GM12864 (cell line): ENCODE measurements at regions not wholly inside any gene's neighbourhood (a gene's known extent, or its start where the extent isn't known, plus 50 kb on each side); places are given as distances from the start of the nearest gene placed in this dataset.

Experiments
- DNase-seq: peaks from one replicate; pipeline ENCODE4 v3.0.0-alpha.2; 2011; ENCODE audit warnings: low read depth
- H3K4me3 ChIP-seq: 2 replicates; pipeline ENCODE4 v1.5.1; 2011; ENCODE audit warnings: mild to moderate bottlenecking, low read depth, low read length, control low read depth
- TF ChIP-seq, protein P1 (sequence below): IDR thresholded peaks from 2 replicates; pipeline ENCODE4 v1.5.1; 2011; ENCODE audit warnings: low read depth, mild to moderate bottlenecking, moderate library complexity, low read length, control low read depth, inconsistent platforms; ENCODE audit errors: missing control alignments

DNA sequence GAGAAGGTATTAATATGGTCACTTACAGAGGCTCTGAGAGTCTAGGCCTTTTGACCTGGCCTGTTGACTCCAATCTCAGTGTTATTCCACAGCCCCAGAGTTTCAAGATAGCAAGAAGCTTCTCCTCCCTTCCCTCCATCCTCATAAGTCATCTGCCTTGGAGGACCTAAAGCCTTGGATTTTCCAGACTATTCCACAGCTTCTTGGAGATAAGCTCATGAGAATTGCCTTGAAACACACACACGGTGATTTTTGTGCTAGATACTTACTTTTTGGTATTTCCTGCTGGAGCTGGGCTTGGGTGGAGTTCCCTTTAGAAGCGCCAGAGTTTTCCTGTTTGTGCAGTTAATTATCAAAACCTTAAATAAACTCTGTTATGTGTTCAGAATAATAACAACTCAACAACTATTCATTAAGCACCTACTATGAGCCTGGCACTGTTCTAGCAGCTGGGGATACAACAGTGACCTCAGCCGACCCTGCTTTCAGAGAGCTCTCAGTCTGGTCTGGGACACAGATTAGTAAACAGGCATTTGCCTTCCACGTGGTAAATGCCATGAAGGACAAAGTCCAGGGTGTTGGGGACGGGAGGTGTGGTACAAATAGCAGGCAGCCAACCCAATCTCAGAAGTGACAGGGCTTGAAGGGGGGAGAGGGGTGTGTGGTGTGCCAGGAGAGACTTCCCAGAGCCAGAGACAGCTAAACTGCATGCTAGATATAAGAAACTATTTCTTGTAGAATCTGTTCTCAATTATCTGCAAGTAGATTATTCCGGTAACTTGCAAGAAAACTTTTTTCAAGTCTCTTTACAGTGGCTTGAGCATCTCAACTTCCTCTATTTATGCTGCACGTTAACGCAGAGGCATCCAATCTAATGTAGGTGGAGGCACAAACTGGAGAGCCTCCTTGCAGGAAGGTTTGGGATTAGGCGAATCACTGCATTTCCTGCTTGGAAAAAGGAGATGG is 55.9 kb upstream of the KLF9 start:
- H3K4me3 ChIP-seq: no peak overlapping the region
- TF ChIP-seq, protein P1, sequence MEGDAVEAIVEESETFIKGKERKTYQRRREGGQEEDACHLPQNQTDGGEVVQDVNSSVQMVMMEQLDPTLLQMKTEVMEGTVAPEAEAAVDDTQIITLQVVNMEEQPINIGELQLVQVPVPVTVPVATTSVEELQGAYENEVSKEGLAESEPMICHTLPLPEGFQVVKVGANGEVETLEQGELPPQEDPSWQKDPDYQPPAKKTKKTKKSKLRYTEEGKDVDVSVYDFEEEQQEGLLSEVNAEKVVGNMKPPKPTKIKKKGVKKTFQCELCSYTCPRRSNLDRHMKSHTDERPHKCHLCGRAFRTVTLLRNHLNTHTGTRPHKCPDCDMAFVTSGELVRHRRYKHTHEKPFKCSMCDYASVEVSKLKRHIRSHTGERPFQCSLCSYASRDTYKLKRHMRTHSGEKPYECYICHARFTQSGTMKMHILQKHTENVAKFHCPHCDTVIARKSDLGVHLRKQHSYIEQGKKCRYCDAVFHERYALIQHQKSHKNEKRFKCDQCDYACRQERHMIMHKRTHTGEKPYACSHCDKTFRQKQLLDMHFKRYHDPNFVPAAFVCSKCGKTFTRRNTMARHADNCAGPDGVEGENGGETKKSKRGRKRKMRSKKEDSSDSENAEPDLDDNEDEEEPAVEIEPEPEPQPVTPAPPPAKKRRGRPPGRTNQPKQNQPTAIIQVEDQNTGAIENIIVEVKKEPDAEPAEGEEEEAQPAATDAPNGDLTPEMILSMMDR: no peak
- DNase-seq: no peak

DNA sequence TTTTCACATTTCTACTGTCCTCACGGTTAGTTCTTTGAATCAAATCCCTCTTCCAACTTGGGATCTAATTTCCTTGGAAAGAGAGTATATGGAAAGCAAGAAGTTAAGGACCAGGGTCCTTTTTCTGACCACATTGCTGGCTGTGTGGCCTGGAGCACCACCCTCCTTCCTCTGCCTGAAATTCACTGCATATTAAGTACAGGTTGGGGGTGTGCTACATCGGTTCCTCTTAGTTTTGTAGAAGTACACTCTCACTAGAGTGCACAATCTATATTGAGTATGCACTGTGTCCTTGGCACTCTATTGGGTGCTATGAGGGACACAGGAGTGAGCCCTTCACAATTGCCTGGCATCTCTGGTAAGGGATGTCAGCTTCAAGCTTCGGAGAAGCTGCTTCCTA is 53.8 kb upstream of the KLF9 start:
- H3K4me3 ChIP-seq: no peak overlapping the region
- TF ChIP-seq, protein P1: no peak
- DNase-seq: no peak

DNA sequence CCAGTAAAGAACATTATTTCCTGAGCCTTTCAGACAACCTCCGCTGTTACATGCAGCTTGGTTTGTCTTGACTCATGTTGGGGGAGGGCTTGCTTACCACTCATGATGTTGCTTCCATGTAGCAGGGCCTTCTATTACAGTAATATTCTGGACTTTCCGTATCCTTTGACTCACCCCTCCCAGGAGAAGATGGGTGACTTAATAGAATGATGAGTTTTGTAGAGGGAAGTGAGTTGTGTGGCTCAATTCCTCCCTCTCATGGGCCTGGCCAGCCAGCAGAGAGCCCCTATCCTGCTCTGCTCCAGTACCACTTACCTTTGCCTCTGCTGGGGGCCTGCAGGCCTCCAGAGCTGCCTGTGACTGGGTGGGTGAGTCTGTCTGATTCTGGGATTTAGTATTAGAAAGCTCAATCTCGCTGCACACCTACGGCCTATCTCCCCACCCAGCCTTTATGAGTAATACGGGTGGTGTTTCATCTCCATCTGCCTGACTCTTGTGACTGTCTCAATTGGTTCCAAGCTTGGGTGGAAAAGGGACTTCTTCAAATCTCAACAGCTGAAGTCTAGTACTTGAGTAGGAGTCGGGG is 52.6 kb upstream of the KLF9 start:
- TF ChIP-seq, protein P1: no peak
- H3K4me3 ChIP-seq: no peak overlapping the region
- DNase-seq: no peak

DNA sequence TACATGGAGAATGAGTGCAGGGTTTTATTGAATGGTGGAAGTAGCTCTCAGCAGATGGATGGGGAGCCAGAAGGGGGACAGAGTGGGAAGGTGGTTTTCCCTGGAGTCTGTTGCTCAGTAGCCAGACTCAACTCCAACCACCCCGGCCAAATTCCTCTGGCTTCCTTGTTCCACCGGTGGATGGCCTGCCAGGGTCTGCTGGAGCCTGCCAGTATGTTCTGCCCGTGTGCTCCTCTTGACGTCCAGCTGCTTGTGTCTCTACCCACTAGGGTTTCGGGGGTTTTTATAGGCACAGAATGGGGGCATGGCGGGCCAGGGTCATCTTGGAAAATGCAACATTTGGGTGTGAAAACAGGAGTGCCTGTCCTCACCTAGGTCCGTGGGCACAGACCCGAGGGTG is 51.4 kb upstream of the KLF9 start:
- TF ChIP-seq, protein P1: no peak
- H3K4me3 ChIP-seq: no peak overlapping the region
- DNase-seq: no peak

DNA sequence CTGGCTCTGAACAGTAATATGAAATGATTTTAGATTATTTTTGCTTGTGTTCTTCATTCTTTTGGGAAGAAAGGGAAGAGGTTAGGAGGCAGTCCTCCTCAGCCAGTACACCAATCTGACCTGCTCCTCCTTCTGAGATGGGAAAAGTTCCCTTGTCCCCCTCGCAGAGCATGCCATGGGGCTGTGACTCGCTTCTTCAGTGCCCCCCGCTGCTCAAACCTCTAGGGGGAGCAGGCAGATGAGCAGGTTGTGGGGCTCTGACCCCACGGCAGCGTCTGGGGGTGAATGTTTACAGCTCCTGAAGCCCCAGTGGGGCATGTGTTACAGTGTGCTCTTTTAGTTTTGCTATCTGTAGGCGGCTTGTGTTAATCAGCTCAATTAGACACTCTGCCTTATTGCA is 50.9 kb upstream of the KLF9 start:
- H3K4me3 ChIP-seq: no peak overlapping the region
- no peak for DNase-seq
- TF ChIP-seq, protein P1: peak; percentile 8
